Heart left ventricle (tissue), 16 donors: ENCODE measurements at regions not wholly inside any gene's neighbourhood (a gene's known extent, or its start where the extent isn't known, plus 50 kb on each side); places are given as distances from the start of the nearest gene placed in this dataset.

Source experiments
- ATAC-seq, 4 donors: fragments of 200-7000 bp; cut with Tn5 transposase; one replicate each; pipeline ENCODE4 v1.9.1; 2020 to 2022; ENCODE audit warnings: moderate library complexity in 4 of 4, mild to moderate bottlenecking in 3 of 4, moderate number of reproducible peaks in 1 of 4
- DNase-seq, 5 donors: peaks; one replicate each; pipeline ENCODE4 v3.0.0-alpha.2; 2020
- H3K27ac ChIP-seq, 12 donors: fragments of 200-600 bp; sonication (generic) in 4 of 12; one replicate each; pipeline versions ENCODE4 v1.5.0 to v1.8.0; 2016 to 2022; ENCODE audit warnings: mild to moderate bottlenecking in 2 of 12
- H3K27me3 ChIP-seq, 9 donors: fragments of 200-600 bp; sonication (generic) in 2 of 9; one replicate each; pipeline versions ENCODE4 v1.5.1 to v1.8.0; 2016 to 2022; ENCODE audit warnings: mild to moderate bottlenecking in 3 of 9
- H3K36me3 ChIP-seq, 9 donors: fragments of 200-600 bp; sonication (generic) in 2 of 9; one replicate each; pipeline versions ENCODE4 v1.5.0 to v1.8.0; 2018 to 2022; ENCODE audit warnings: mild to moderate bottlenecking in 2 of 9
- H3K4me1 ChIP-seq, 12 donors: fragments of 200-600 bp; sonication (generic) in 4 of 12; one replicate each; pipeline versions ENCODE4 v1.5.0 to v1.8.0; 2016 to 2022; ENCODE audit warnings: mild to moderate bottlenecking in 3 of 12
- H3K4me3 ChIP-seq, 12 donors: fragments of 200-600 bp; sonication (generic) in 4 of 12; one replicate each; pipeline versions ENCODE4 v1.5.0 to v1.8.0; 2017 to 2022; ENCODE audit warnings: mild to moderate bottlenecking in 9 of 12, moderate library complexity in 4 of 12
- H3K9me3 ChIP-seq, 12 donors: fragments of 200-600 bp; sonication (generic) in 4 of 12; one replicate each; pipeline versions ENCODE4 v1.5.0 to v1.8.0; 2016 to 2022; ENCODE audit warnings: mild to moderate bottlenecking in 1 of 12
- CTCF ChIP-seq, 12 donors: fragments of 200-600 bp; sonication (generic) in 4 of 12; IDR thresholded peaks; one replicate each; pipeline versions ENCODE4 v1.5.0 to v1.8.0; 2018 to 2022; ENCODE audit warnings: antibody characterized with exemption in 12 of 12, mild to moderate bottlenecking in 5 of 12
- POLR2A ChIP-seq, 2 donors: fragments of 450-650 bp; IDR thresholded peaks; one replicate each; pipeline ENCODE4 v1.6.1; 2017; ENCODE audit warnings: antibody characterized with exemption in 2 of 2, mild to moderate bottlenecking in 2 of 2, moderate library complexity in 2 of 2
- WGBS, 4 donors: extraction: QIAGEN DNeasy Blood & Tissue Kit in 2 of 4; methylation state at CpG; one replicate each; pipeline versions ENCODE4 v1.1.5 to v1.1.7; 2013 to 2018; 5-methylcytosine and 5-hydroxymethylcytosine counted together
- intact Hi-C, 10 donors: fragments of 100-400 bp; cut with DNase I; formaldehyde crosslinking; loops; one replicate each; pipeline versions ENCODE4 v1.11.1 to v1.14.2; 2022
- donor health status: ischemic (EF 13 %, LVEDD 7.1; RV severe dilation, severe dysfunction).
- donor health status: healthy with polysubstance abuse.
- donor health status: DM: no; HTN: yes; CAD: no.
- donor health status: DM: no; HTN: no; CAD: no.
- donor health status: ischemic (EF 25% LVEDD 6.9; RV normal size, moderate dysfunction).
- donor health status: ischemic (EF 25% LVEDD 5.7; RV mildly dilated, moderate dysfunction).
- donor health status: healthy.
- donor health status: DM: yes; HTN: yes; CAD: no.
- donor health status: ischemic (EF 35%, LVEDD 5.7; RV mildly dilated, moderate dysfunction).
- donor health status: nonischemic (EF 11% LVEDD 7.7; RV severe dilation, severe dysfunction).
- donor health status: DM: yes; HTN: yes; CAD: no.
- donor health status: PGD.
- donor health status: ischemic (EF 29% LVEDD 5.4; RV normal size, mild dysfunction).
- donor health status: nonischemic (EF 23%, LVEDD 6.1; RV moderate dilation, normal function).

DNA sequence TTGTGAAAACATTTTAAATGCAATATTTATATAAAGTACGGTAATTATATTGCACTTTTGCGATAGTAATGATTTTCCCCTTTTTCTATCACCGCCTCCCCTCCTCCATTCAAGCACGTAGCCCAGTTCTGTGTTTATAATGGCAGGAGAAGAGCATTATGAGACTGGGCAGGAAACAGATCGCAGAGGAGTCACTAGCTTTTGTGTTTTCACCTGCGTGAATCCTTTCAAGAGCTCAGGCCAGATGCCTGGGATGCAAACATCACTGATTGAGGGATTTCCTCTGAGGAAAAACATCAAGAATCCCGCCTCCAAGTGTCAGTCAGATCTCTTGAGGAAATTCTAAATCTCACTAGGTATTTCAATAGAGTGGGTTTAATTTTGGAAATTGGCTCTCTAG lies 178.4 kb upstream of the FN1 start:
- intact Hi-C loops, result no loop called here
- TF ChIP-seq POLR2A (IDR thresholded peaks at IDR 0.05) (no peak), CTCF (IDR thresholded peaks at IDR 0.05) (no peak)
- no peaks in the 10 kb centered on the region for H3K27me3 ChIP-seq
- H3K27ac ChIP-seq, result no peak overlapping the region
- no peak for ATAC-seq
- H3K36me3 ChIP-seq, result no peaks in the 10 kb centered on the region
- WGBS, 4 donors, result 77 to 81% (median 79%) methylated on average over 7 of the region's 7 CpGs
- peaks cover 0 to 30% (median 3%) of the 10 kb centered on the region in 12 donors for H3K4me1 ChIP-seq
- no peak for DNase-seq
- H3K9me3 ChIP-seq, result peaks cover 0 to 5% (median 0%) of the 10 kb centered on the region in 12 donors
- H3K4me3 ChIP-seq, result no peak overlapping the region

DNA sequence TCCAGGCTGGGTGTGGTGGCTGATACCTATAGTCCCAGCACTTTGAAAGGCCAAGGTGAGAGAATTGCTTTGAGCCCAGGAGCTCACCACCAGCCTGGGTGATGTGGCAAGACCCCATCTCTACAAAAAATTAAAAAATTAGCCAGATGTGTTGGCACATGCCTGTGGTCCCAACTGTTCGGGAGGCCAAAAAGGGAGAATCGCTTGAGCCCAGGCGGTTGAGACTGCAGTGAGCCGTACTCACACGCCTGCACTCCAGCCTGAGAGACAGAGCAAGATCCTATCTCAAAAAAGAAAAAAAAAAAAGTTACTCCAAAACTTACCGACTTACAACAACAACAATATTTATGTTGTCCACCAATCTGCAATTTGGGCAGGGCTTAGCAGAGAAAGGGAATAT lies 178.0 kb upstream of the FN1 start:
- Histone ChIP-seq H3K36me3 (no peaks in the 10 kb centered on the region), H3K4me1 (peaks cover 0 to 26% (median 0%) of the 10 kb centered on the region in 12 donors), H3K4me3 (no peak overlapping the region), H3K9me3 (peaks cover 0 to 5% (median 0%) of the 10 kb centered on the region in 12 donors), H3K27me3 (no peaks in the 10 kb centered on the region), H3K27ac (no peak overlapping the region)
- TF ChIP-seq POLR2A (IDR thresholded peaks at IDR 0.05) (no peak), CTCF (IDR thresholded peaks at IDR 0.05) (no peak)
- 90 to 94% (median 94%) methylated on average over 6 of the region's 6 CpGs for WGBS, 4 donors
- DNase-seq (no peak), ATAC-seq (no peak)
- intact Hi-C loops, result no loop called here

DNA sequence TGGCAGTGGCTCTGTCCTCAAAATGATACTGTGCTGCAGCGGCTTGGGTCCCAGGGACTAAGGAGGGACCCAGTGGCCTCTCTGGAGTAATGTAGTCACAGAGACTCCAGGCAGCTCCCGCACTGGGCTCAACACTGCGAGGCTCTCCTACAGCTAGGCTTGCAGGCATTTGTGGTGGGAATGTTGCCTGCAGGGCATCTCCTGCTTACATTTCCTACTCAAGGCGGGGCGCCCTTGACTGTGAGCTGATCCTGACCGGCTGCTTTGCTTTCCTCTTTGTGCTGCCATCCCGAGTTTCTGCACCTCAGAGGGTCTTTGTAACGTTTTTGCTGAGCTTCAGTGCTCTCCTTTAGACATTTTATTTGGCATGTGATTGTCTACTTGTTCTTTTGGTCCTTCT lies 177.4 kb upstream of the FN1 start:
- peaks cover 0 to 5% (median 0%) of the 10 kb centered on the region in 12 donors for H3K9me3 ChIP-seq
- no peaks in the 10 kb centered on the region for H3K27me3 ChIP-seq
- ATAC-seq (no peak), DNase-seq (no peak)
- WGBS, 4 donors, result 67 to 88% (median 78%) methylated on average over 8 of the region's 8 CpGs
- no peak overlapping the region for H3K4me3 ChIP-seq
- intact Hi-C loops, result no loop called here
- no peaks in the 10 kb centered on the region for H3K36me3 ChIP-seq
- peak overlapping the region in 1 of 12 donors; percentile 18 for H3K27ac ChIP-seq
- TF ChIP-seq CTCF (IDR thresholded peaks at IDR 0.05) (no peak), POLR2A (IDR thresholded peaks at IDR 0.05) (no peak)
- H3K4me1 ChIP-seq, result peaks cover 0 to 24% (median 0%) of the 10 kb centered on the region in 12 donors

GRCh38 chr2:215612786-215613185 lies 176.9 kb upstream of the FN1 start:
- no peak for ATAC-seq
- peaks cover 0 to 5% (median 0%) of the 10 kb centered on the region in 12 donors for H3K9me3 ChIP-seq
- 87 to 91% (median 89%) methylated on average over 2 of the region's 2 CpGs for WGBS, 4 donors

More at GRCh38 chr2:215612786-215613185, 176.9 kb upstream of the FN1 start:
- Histone ChIP-seq H3K4me1 (peaks cover 0 to 24% (median 0%) of the 10 kb centered on the region in 12 donors), H3K27ac (peak overlapping the region in 1 of 12 donors; percentile 18), H3K36me3 (no peaks in the 10 kb centered on the region), H3K27me3 (no peaks in the 10 kb centered on the region), H3K4me3 (no peak overlapping the region)
- intact Hi-C loops, result no loop called here
- no peak for DNase-seq
- TF ChIP-seq POLR2A (IDR thresholded peaks at IDR 0.05) (no peak), CTCF (IDR thresholded peaks at IDR 0.05) (no peak)
